DMS53 treated with DMSO at 0.1 percent for 48 hours (cell line): ENCODE measurements at regions not wholly inside any gene's neighbourhood (a gene's known extent, or its start where the extent isn't known, plus 50 kb on each side); places are given as distances from the start of the nearest gene placed in this dataset.

Experiments
- DNase-seq: peaks from one replicate; lab custom pipeline; 2025; ENCODE audit not compliant: unreplicated experiment; lab: John Stamatoyannopoulos, UW

DNA sequence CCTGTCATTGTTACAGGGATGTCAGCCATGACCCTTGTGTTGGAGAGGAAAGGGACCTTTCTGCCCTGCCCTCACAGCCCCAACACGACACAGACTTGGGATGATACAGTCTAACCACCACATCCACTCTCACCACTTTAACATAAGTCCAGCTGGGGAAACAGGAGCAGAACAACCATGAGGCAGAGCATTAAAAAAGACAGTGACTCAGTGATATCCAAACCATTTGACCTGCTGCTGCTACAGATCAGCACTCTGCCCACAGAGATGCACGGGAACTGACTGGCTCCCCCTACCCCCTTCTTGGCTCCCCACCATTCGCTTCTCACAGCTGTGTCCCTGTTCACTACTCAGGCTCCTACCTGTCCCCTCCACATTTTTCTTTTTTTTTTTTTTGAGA, 458.6 kb downstream of the ZNF608 start:
- no peak for DNase-seq

GRCh38 chr5:124285733-124286132, 460.7 kb downstream of the ZNF608 start:
- DNase-seq, result no peak

- peak; percentile 28 for DNase-seq
Observed at GRCh38 chr5:124285071-124285470, 461.4 kb downstream of the ZNF608 start.

- no peak for DNase-seq
Observed at GRCh38 chr5:124283031-124283430, 463.4 kb downstream of the ZNF608 start.

DNA sequence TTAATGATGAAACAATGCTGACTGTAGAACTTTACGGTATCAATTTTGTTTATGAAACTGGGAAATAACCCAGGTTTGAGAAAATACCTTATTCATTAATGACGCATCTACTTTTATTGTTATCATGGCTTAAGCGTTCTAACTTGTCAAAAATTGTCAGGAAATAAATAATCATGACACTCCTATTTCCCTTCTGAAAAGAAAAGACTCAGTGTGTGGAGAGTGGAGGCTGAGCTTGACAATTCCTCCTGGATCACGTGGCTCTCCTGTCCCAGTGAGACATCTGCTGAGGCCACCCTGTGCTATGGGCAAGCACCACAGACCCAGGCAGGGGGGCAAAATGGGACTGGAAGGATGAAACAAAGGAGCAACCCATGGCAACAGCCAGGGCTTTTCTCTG, 466.4 kb downstream of the ZNF608 start:
- no peak for DNase-seq

- DNase-seq, result no peak
Observed at GRCh38 chr5:124279146-124279876, 467.1 kb downstream of the ZNF608 start.

- DNase-seq, result no peak
Observed at GRCh38 chr5:124278636-124279035, 467.8 kb downstream of the ZNF608 start.

GRCh38 chr5:124277767-124278545, 468.5 kb downstream of the ZNF608 start:
- no peak for DNase-seq

GRCh38 chr5:124276166-124276565, 470.3 kb downstream of the ZNF608 start:
- no peak for DNase-seq

DNA sequence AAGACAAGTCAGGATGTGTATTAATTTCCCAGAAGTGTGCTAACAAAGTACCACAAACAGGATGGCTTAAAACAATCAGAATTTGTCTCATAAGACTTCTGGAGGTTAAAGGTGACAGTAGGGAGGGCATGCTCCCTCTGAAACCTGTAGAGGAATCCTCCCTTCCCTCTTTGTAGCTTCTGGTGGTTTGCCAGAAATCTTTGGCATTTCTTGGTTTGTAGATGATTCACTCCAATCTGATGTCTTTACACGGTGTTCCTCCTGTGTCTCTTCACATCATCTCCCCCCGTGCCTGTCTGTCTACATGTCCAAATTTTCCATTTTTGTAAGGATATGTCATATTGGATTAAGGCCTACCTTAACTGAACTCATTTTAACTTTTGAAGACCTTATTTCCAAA, 471.5 kb downstream of the ZNF608 start:
- no peak for DNase-seq

DNA sequence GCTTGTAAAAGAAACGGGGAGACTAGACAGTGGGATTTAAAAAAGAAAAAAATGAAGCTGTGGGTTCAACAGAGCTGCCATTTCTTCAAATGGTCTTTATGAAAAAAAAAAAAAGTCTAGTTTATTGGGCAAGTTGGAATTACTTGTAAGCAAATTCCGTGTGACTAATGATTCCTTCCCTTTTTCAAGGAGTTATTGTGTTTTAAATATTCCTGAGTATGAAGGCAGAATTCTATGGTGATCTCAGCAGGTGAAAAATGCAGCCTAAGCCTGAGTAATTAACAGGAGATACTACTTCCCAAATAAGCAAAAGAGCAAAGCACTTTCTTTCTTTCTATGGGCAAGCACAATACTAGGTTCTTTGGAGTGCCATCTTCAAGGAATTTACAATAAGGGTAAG, 481.9 kb downstream of the ZNF608 start:
- DNase-seq, result no peak

GRCh38 chr5:124263680-124264491, 482.6 kb downstream of the ZNF608 start:
- no peak for DNase-seq

DNA sequence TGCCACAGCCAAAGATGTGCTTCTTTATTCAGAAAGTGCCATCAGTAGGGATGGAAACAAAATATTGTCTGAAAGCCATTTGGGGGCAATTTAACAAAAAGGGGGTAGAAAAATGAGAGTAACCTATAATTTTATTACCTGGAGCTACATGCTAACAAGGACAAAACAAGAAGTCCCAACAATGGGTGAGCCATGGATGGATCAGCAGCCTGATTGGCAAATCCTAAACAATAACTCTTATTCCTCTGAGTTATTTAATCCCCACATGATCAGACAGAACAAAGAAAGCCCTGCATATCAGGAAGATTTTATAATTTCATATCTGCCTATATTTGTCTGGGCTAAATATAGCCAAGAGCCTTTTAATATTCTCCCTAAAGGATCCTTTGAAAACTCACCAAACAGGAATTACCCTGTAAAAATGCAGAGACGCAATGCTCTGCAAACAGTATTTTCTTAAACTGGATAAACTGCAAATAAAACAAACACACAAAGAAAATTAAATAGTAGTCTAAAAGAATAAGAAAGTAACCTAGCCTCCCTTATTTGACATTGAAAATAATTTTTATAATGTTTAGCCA, 483.4 kb downstream of the ZNF608 start:
- peak; percentile 19 for DNase-seq

- no peak for DNase-seq
Observed at GRCh38 chr5:124262470-124262869, 484.0 kb downstream of the ZNF608 start.

DNA sequence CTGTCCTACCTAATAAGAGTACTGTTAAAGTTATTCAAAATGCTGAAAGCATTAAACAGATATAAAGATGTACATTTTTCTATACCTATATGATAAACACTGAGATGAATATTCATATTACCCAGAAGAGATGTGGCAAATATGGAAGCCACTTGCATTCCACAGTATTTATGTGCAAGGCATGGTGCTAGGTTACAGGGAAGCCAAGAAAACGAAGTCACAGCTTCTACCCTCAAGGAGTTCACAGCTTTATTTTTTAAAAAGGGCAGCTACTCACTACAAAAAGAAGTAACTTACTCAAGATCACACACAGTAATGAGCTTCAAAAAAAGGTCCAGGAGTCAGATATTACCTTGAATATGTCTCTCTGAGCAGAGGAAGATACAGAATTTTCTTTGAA, 484.6 kb downstream of the ZNF608 start:
- no peak for DNase-seq

GRCh38 chr5:124260921-124261515, 485.4 kb downstream of the ZNF608 start:
- no peak for DNase-seq

DNA sequence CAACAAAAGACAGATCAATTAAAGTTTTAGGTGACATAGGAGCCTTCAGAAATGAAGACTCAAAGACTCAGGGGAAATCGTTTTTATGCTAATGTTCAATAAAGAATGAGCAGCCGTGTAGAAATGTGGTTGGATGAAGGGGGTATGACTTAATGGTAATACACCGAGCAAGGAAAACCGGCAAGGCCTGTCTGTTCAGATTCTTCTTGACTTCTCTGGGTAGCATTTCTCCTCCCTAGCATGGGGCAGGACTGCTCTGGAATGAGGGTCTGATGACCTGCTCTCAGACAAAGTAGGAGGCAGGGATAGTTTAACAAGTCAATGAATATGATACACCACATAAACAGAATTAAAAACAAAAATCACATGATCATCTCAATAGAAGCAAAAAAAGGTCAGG, 487.4 kb downstream of the ZNF608 start:
- DNase-seq, result no peak

DNA sequence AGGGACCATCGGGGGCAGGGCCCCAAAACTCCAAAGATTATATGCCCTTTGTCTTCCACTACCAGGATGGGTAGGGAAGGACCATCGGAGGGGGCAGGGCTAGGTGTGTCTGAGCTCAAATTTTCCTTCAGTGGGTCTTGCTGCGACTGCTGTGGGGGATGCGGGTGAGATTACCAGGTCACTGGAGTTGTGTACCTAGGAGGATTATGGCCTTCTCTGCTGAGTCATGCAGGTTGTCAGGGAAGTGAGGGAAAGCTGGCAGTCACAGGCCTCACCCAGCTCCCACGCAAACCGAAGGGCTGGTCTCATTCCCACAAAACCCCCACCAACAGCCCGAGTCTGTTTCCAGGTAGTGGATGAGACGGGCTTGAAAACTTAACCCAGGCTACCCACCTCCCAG, 489.4 kb downstream of the ZNF608 start:
- DNase-seq, result no peak

- DNase-seq, result no peak
Observed at GRCh38 chr5:124253203-124253810, 493.1 kb downstream of the ZNF608 start.

DNA sequence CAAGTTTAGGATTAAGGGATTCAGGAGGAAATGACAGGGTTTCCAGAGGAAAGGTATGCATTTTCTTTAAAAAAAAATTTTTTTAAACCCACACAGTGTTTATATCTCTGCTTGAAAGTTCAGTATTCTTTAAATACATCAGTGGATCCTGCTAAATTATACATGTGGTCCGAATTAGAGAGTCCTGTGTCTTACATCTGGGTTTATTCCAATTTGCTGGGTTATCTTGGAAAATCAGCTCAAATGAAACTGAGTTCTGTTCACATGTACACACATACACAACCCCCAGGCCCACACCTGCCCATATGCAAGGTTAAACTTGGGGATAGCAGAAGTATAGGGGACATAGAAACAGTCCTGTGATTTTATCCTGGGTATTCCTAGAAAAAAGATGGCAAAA, 493.7 kb downstream of the ZNF608 start:
- no peak for DNase-seq
